Sigmoid colon (tissue), 4 donors: ENCODE measurements at regions not wholly inside any gene's neighbourhood (a gene's known extent, or its start where the extent isn't known, plus 50 kb on each side); places are given as distances from the start of the nearest gene placed in this dataset.

Experiments used
- CTCF ChIP-seq, 4 experiments: fragments of 450-650 bp in 3 of 4; fragments of 200-600 bp in 1 of 4; IDR thresholded peaks; one replicate each; pipeline ENCODE4 v1.5.1; 2016 to 2019; ENCODE audit warnings: antibody characterized with exemption in 4 of 4, mild to moderate bottlenecking in 3 of 4, moderate library complexity in 2 of 4
- EP300 ChIP-seq, 4 donors: sonication (generic); formaldehyde crosslinking; IDR thresholded peaks; one replicate each; pipeline ENCODE4 v1.6.1; 2017; ENCODE audit warnings: antibody characterized with exemption in 4 of 4

DNA sequence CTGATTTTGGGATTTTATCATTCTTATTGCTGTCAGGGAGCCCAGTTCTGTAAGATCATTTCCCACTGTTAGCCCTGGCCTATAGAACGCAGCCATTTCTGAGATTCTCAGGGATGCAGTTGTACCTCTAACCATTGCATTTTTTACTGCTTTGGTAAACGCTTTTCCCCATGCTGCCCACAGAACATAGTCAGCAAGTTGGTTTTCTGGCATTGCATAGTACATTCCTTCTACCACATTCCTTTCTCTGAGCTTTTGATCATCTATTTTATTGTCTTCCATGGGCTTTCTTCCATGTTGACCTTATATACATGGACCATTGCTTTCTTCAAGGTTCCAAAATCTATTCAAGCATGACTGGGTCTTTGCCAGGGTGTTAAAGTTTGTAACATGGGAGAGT is 86.8 kb upstream of the ST6GAL2 start:
- TF ChIP-seq EP300 (IDR thresholded peaks at IDR 0.05) (no peak), CTCF (IDR thresholded peaks at IDR 0.05) (no peak)
